Lower leg skin (tissue), 4 donors: ENCODE measurements at regions not wholly inside any gene's neighbourhood (a gene's known extent, or its start where the extent isn't known, plus 50 kb on each side); places are given as distances from the start of the nearest gene placed in this dataset.

ENCODE experiments used
- DNase-seq, 2 donors: peaks; one replicate each; pipeline ENCODE4 v3.0.0-alpha.2; 2019; ENCODE audit warnings: low spot score in 2 of 2
- H3K4me3 ChIP-seq: fragments of 200-600 bp; sonication (generic); 2 replicates; pipeline ENCODE4 v1.5.1; 2017; ENCODE audit warnings: mild to moderate bottlenecking, low read depth; ENCODE audit not compliant: poor library complexity, severe bottlenecking
- POLR2A ChIP-seq, 2 donors: fragments of 450-650 bp; IDR thresholded peaks; one replicate each; pipeline ENCODE4 v1.6.1; 2016 to 2017; ENCODE audit warnings: antibody characterized with exemption in 2 of 2, mild to moderate bottlenecking in 1 of 2, moderate library complexity in 1 of 2
- WGBS, 2 donors: methylation state at CpG; one replicate each; pipeline ENCODE4 v1.1.5; 2018; 5-methylcytosine and 5-hydroxymethylcytosine counted together
- intact Hi-C: fragments of 100-400 bp; cut with DNase I; formaldehyde crosslinking; loops from one replicate; pipeline ENCODE4 v1.15.0; 2023; ENCODE audit warnings: low total_unique reads
- TF ChIP-seq, protein P1 (sequence below), 3 donors: fragments of 450-650 bp; IDR thresholded peaks; one replicate each; pipeline ENCODE4 v1.5.1; 2016; ENCODE audit warnings: antibody characterized with exemption in 3 of 3, mild to moderate bottlenecking in 3 of 3, moderate library complexity in 2 of 3

DNA sequence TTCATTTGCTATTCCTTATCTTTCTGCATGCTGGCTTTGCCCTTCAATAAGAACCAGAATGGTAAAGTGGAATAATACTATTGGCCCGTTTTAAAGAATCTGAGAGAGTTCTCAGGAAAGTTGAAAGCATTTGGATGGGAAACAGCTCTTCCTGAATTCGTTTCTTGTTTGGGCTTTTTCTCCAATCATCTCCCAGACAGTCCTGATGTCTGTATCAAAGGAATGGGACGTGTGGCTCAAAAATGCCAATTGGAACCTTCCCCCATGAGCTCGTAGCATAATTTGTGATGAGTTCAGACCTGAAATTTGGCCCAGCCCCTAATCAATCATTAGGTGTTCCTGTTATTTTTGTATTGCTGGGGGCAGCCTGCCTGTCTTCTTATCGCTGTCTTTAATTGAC lies 75.8 kb upstream of the BACH2 start:
- DNase-seq, result no peak
- WGBS, 2 donors, result 62 to 78% methylated on average over 5 of the region's 5 CpGs
- intact Hi-C loops, result no loop called here
- no peak overlapping the region for H3K4me3 ChIP-seq
- TF ChIP-seq POLR2A (IDR thresholded peaks at IDR 0.05), result no peak
- TF ChIP-seq, protein P1, sequence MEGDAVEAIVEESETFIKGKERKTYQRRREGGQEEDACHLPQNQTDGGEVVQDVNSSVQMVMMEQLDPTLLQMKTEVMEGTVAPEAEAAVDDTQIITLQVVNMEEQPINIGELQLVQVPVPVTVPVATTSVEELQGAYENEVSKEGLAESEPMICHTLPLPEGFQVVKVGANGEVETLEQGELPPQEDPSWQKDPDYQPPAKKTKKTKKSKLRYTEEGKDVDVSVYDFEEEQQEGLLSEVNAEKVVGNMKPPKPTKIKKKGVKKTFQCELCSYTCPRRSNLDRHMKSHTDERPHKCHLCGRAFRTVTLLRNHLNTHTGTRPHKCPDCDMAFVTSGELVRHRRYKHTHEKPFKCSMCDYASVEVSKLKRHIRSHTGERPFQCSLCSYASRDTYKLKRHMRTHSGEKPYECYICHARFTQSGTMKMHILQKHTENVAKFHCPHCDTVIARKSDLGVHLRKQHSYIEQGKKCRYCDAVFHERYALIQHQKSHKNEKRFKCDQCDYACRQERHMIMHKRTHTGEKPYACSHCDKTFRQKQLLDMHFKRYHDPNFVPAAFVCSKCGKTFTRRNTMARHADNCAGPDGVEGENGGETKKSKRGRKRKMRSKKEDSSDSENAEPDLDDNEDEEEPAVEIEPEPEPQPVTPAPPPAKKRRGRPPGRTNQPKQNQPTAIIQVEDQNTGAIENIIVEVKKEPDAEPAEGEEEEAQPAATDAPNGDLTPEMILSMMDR (IDR thresholded peaks at IDR 0.05), result no peak

DNA sequence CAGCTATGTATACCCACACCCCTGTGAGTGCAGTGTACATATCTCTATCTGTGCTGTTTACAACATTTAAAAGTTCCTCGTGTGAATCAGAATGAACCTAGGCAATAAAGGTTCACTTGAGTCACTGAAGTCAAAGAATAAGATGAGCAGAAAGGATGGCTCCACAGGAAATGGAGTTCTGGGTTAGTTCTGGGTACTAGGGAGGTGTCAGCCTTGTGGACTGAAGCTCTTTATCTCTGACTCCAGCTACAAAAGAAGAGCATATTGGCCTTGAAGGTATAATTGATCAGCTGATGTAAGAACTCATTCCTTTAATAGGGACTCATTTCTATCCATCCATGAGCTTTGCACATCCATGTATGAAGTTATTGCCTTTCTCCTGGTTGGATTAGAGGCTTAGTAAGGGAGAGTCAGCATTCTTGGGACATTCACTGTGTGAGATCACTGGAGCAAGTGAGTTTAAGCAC lies 73.9 kb upstream of the BACH2 start:
- 59 to 72% methylated on average over 1 of the region's 1 CpG for WGBS, 2 donors
- DNase-seq, result no peak
- H3K4me3 ChIP-seq, result no peak overlapping the region
- intact Hi-C loops, result no loop called here
- TF ChIP-seq, protein P1 (IDR thresholded peaks at IDR 0.05), result no peak
- no peak for TF ChIP-seq POLR2A (IDR thresholded peaks at IDR 0.05)

DNA sequence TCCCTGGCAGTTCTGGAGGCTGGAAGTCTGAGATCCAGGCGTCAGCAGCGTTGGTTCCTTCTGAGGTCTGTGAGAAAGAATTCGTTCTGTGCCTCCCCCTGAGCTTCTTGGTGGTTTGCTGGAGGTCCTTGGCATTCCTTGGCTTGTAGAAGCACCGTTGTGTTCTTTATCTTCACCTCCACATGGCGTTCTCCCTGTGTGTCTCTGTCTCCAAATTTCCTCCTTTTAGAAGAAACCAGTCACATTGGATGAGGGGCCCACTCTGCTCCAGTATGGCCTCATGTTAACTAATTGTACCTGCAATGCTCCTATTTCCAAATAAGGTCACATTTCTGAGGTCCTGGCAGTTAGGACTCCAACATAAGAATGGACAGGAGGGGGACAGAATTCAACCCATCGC lies 73.0 kb upstream of the BACH2 start:
- intact Hi-C loops, result no loop called here
- H3K4me3 ChIP-seq, result no peak overlapping the region
- no peak for DNase-seq
- TF ChIP-seq POLR2A (IDR thresholded peaks at IDR 0.05), result no peak
- TF ChIP-seq, protein P1 (IDR thresholded peaks at IDR 0.05), result no peak
- 78 to 88% methylated on average over 6 of the region's 6 CpGs for WGBS, 2 donors

DNA sequence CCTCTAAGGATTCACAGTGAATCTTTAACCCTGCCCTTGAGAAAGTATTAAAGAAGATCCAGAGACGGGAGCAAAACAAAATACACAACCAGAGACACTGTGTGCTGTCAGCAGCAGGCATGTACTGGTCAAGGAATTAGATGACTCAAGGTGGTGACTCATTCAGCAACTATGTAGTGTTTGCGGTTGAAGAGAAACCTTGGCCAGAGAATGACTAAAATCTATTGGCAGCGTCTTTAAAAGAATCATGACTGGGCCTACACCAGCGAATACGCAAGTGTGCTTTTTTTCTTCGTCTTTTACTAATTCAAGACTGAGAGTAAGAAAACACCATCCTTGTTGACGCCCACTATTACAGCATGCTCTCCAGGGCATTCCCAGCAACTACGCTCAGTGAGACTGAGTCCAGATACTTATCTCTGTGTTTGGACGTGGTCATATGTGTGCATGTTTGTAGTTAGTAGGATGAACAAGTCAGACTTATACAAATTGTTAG lies 72.4 kb upstream of the BACH2 start:
- DNase-seq, result peak in 1 of 2 donors; percentile 84
- intact Hi-C loops, result no loop called here
- no peak overlapping the region for H3K4me3 ChIP-seq
- TF ChIP-seq, protein P1 (IDR thresholded peaks at IDR 0.05), result no peak
- no peak for TF ChIP-seq POLR2A (IDR thresholded peaks at IDR 0.05)
- 1 to 19% methylated on average over 9 of the region's 9 CpGs for WGBS, 2 donors

DNA sequence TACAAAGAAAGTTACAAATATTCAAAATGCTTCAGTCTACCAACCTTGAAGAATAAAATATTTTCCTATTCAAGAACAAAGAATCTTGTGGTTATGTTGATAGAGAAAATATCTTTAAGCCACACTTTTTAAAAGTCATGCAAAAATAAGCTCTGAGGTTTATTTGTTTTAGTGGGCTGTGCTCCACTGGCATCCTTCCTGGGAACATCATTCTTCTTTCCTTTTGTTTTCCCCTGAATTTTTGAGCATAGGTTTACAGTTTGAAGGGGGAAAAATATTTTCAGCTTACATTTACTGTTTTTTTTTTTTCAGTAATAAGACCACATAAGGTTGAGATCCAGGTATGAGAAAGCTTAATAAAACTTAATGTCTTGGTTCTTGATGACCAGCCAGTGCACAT lies 72.0 kb upstream of the BACH2 start:
- DNase-seq, result no peak
- H3K4me3 ChIP-seq, result no peak overlapping the region
- intact Hi-C loops, result no loop called here
- no peak for TF ChIP-seq POLR2A (IDR thresholded peaks at IDR 0.05)
- TF ChIP-seq, protein P1 (IDR thresholded peaks at IDR 0.05), result no peak

DNA sequence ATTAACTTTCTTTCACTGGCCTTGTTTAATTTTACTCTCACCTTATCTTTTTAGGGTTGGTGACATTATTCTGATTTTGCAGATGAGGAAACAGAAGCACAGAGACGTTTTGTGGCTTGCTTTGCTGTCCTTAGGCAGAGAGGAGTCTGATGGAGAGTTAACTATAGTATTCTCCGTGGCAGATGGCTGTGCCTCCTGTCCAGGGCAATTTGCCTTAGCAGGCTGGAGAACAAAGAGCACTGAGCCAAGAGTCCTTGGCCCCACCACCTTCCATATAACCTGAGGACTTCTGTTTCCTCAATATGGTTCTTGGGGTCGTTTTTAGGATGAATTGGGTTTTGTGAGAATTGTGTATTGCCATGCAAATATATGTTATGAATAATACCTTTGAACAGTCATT lies 71.4 kb upstream of the BACH2 start:
- H3K4me3 ChIP-seq, result no peak overlapping the region
- DNase-seq, result no peak
- WGBS, 2 donors, result 75 to 76% methylated on average over 3 of the region's 3 CpGs
- TF ChIP-seq, protein P1 (IDR thresholded peaks at IDR 0.05), result no peak
- TF ChIP-seq POLR2A (IDR thresholded peaks at IDR 0.05), result no peak
- intact Hi-C loops, result no loop called here
